ENCODE measurements at regions not wholly inside any gene's neighbourhood (a gene's known extent, or its start where the extent isn't known, plus 50 kb on each side); places are given as distances from the start of the nearest gene placed in this dataset.

DNA sequence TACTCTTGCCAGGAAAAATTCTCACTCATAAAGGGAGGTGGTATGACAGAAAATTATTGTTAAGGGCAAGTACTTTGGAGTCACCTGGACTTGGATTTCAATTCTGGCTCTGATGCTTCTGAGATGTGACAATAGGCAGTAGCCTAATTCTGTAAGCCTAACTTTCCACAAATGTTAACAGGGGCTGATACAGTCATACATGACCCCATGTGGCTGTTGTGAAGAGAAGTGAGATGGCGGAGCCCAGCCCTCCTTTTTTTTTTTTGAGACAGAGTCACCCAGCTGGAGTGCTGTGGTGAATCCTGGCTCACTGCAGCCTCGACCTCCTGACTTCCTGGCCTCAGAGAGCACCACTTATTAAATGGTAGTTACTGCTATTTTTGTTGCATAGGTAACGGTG, 54.4 kb upstream of the IRF2 start:
- no peak for DNase-seq (ENCODE audit: low read depth)

DNA sequence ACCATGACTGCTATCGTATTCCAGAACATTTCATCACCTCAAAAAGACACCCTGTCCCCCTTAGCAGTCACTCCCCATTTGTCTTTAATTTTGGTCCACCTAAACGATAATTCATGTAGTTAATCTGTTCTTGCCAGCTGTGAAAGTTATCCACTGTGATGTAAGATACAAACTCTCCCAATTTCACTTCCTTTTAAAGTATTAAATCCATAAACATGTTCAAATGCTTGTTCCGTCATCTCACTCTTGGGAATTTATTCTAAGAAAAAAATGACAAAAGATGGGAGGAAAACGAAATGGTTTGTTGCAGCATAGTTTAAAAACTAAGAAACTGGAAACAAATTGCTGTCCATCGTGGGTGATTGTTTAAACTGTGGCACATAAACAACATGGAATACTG, 53.7 kb upstream of the IRF2 start:
- no peak for DNase-seq (ENCODE audit: low read depth)

DNA sequence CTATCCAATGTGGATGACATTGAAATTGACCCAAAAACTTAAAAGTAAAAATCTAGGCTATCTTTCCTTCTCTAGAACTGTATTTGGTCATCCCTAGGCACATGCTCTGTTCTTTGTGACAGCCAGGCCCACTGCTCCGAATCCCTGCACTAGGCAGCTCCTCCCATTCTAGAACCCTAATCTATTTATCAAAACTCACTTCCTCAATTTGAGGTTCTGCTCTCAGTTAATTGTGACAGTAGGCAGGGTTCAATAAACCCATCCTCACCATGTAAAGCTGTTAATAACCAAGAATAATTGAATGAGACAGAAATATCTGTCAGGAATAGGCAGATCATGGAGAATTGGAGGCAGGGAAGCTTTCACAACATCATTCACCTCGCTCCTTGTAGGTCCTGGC, 51.9 kb upstream of the IRF2 start:
- no peak for DNase-seq (ENCODE audit: low read depth)
